OCI-LY1 (cell line): ENCODE measurements at regions not wholly inside any gene's neighbourhood (a gene's known extent, or its start where the extent isn't known, plus 50 kb on each side); places are given as distances from the start of the nearest gene placed in this dataset.
"Not testable (repeated sequence)": the region's sequence is repeated elsewhere in the genome, so short reads cannot be mapped to it uniquely, and the experiment has no call there.

Source experiments
- EZH2 ChIP-seq: fragments of 200-600 bp; sonication (generic), shearing (Covaris generic); IDR thresholded peaks from 2 replicates; pipeline ENCODE4 v1.8.0; 2017; ENCODE audit warnings: borderline replicate concordance, mixed run types, mild to moderate bottlenecking, antibody characterized with exemption, low read length, moderate library complexity, mixed read lengths
- TF ChIP-seq, protein P1 (sequence below): fragments of 200-600 bp; sonication (generic), shearing (Covaris generic); IDR thresholded peaks from 2 replicates; pipeline ENCODE4 v1.5.1; 2017; ENCODE audit warnings: mild to moderate bottlenecking, antibody characterized with exemption, low read length, moderate library complexity, mixed read lengths

DNA sequence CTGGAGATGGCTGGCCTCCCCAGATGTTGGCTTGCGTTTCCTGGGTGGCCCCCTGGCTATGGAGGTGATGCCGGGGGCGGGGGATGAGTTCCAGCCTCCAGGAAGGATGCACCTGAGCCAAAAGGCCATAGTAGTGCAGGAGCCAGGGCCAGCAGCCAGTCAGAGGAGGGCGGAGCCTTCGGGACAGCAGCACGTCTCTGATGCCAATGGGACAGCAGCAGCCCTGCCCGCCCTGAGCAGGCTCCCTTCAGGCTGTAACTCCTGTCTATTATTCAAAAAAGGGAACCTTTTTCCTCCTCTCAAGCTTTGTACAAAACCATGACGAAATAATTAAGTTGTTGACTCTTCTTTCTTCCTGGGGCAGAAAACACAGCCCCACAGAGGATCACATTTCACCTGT is 189.7 kb downstream of the BCL2L11 start:
- TF ChIP-seq, protein P1, sequence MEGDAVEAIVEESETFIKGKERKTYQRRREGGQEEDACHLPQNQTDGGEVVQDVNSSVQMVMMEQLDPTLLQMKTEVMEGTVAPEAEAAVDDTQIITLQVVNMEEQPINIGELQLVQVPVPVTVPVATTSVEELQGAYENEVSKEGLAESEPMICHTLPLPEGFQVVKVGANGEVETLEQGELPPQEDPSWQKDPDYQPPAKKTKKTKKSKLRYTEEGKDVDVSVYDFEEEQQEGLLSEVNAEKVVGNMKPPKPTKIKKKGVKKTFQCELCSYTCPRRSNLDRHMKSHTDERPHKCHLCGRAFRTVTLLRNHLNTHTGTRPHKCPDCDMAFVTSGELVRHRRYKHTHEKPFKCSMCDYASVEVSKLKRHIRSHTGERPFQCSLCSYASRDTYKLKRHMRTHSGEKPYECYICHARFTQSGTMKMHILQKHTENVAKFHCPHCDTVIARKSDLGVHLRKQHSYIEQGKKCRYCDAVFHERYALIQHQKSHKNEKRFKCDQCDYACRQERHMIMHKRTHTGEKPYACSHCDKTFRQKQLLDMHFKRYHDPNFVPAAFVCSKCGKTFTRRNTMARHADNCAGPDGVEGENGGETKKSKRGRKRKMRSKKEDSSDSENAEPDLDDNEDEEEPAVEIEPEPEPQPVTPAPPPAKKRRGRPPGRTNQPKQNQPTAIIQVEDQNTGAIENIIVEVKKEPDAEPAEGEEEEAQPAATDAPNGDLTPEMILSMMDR = not testable (repeated sequence)
- not testable (repeated sequence) for TF ChIP-seq EZH2
